Natural killer cell (primary cell): ENCODE measurements at regions not wholly inside any gene's neighbourhood (a gene's known extent, or its start where the extent isn't known, plus 50 kb on each side); places are given as distances from the start of the nearest gene placed in this dataset.
"Not testable (repeated sequence)": the region's sequence is repeated elsewhere in the genome, so short reads cannot be mapped to it uniquely, and the experiment has no call there.

ENCODE experiments used
- ATAC-seq, 3 donors: fragments of 150-1000 bp in 2 of 3; fragments of 200-7000 bp in 1 of 3; cut with Tn5 transposase; 1 replicate in 1 of 3; 2 replicates in 2 of 3; pipeline ENCODE4 v1.10.0; 2021; ENCODE audit warnings: mild to moderate bottlenecking in 2 of 3, moderate library complexity in 2 of 3
- DNase-seq, 2 donors: peaks; one replicate each; pipeline versions ENCODE4 v3.0.0 to v3.0.0-alpha.2; 2013 to 2021; ENCODE audit warnings: mixed read lengths in 1 of 2
- H3K27ac ChIP-seq: one replicate; pipeline ENCODE4 v1.5.1; 2013; ENCODE audit warnings: mild to moderate bottlenecking, low read length
- H3K27me3 ChIP-seq: one replicate; pipeline ENCODE4 v1.6.1; 2013; ENCODE audit warnings: low read length; ENCODE audit not compliant: control insufficient read depth, insufficient read depth
- H3K36me3 ChIP-seq: one replicate; pipeline ENCODE4 v1.6.1; 2013; ENCODE audit warnings: low read length; ENCODE audit not compliant: control insufficient read depth, insufficient read depth
- H3K4me1 ChIP-seq: one replicate; pipeline ENCODE4 v1.6.1; 2013; ENCODE audit warnings: low read length; ENCODE audit not compliant: control insufficient read depth, insufficient read depth
- H3K4me3 ChIP-seq: one replicate; pipeline ENCODE4 v1.5.1; 2013; ENCODE audit warnings: low read length
- H3K9me3 ChIP-seq: one replicate; pipeline ENCODE4 v1.6.1; 2013; ENCODE audit warnings: low read length; ENCODE audit not compliant: control insufficient read depth, insufficient read depth
- H3K27ac Mint-ChIP-seq, 2 donors: one replicate each; pipeline ENCODE4 v1.8.0; 2022; ENCODE audit warnings: mild to moderate bottlenecking in 2 of 2, mixed read lengths in 2 of 2, moderate library complexity in 1 of 2
- H3K27me3 Mint-ChIP-seq, 2 donors: one replicate each; pipeline ENCODE4 v1.8.0; 2022; ENCODE audit warnings: low read depth in 2 of 2, mixed read lengths in 2 of 2
- H3K36me3 Mint-ChIP-seq: one replicate; pipeline ENCODE4 v1.8.0; 2022; ENCODE audit warnings: mixed read lengths
- H3K4me1 Mint-ChIP-seq, 2 donors: one replicate each; pipeline ENCODE4 v1.8.0; 2022; ENCODE audit warnings: mixed read lengths in 2 of 2
- H3K4me3 Mint-ChIP-seq: one replicate; pipeline ENCODE4 v1.8.0; 2022; ENCODE audit warnings: mild to moderate bottlenecking, moderate library complexity, mixed read lengths
- H3K9me3 Mint-ChIP-seq, 2 donors: one replicate each; pipeline ENCODE4 v1.8.0; 2022; ENCODE audit warnings: mixed read lengths in 2 of 2
- WGBS: methylation state at CpG from one replicate; pipeline ENCODE4 v1.1.7; 2013; ENCODE audit warnings: missing lambda C conversion rate; ENCODE audit not compliant: insufficient coverage; 5-methylcytosine and 5-hydroxymethylcytosine counted together
- intact Hi-C: fragments of 100-400 bp; cut with micrococcal nuclease; formaldehyde crosslinking; loops from one replicate; pipeline ENCODE4 v1.14.2; 2022
- TF ChIP-seq, protein P1 (sequence below): fragments of 200-600 bp; IDR thresholded peaks from one replicate; pipeline ENCODE4 v1.8.0; 2022; ENCODE audit warnings: antibody characterized with exemption

DNA sequence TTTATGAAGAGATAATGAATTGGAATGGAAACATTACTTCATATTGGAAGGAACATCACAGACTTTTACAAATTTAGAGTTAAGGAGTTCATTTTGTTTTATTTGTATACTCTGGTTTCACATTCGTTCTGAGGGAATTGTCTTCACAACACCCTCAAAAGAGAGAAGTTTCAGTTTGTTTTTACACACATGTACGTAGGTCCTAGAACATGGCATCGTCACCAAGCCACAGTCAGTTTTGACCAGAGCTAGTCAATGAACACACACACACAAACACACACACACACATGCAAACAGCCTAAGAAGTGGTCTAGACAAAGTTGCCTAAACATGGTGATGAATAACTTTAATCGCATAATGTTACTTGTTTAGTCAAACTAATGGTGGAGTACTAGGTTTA, 427.9 kb upstream of the BCHE start:
- H3K27ac Mint-ChIP-seq: no peak overlapping the region
- no peaks in the 10 kb centered on the region for H3K27me3 Mint-ChIP-seq
- DNase-seq (no peak), ATAC-seq (no peak)
- no peaks in the 10 kb centered on the region for H3K27me3 ChIP-seq
- intact Hi-C loops: no loop called here
- no peaks in the 10 kb centered on the region for H3K4me1 Mint-ChIP-seq
- no peaks in the 10 kb centered on the region for H3K9me3 ChIP-seq
- peaks cover 7 to 15% of the 10 kb centered on the region in 2 donors for H3K9me3 Mint-ChIP-seq
- H3K36me3 ChIP-seq: no peaks in the 10 kb centered on the region
- no peak overlapping the region for H3K4me3 Mint-ChIP-seq
- H3K4me3 ChIP-seq: no peak overlapping the region
- WGBS: 79% methylated on average over 4 of the region's 4 CpGs
- H3K4me1 ChIP-seq: no peaks in the 10 kb centered on the region
- TF ChIP-seq, protein P1, sequence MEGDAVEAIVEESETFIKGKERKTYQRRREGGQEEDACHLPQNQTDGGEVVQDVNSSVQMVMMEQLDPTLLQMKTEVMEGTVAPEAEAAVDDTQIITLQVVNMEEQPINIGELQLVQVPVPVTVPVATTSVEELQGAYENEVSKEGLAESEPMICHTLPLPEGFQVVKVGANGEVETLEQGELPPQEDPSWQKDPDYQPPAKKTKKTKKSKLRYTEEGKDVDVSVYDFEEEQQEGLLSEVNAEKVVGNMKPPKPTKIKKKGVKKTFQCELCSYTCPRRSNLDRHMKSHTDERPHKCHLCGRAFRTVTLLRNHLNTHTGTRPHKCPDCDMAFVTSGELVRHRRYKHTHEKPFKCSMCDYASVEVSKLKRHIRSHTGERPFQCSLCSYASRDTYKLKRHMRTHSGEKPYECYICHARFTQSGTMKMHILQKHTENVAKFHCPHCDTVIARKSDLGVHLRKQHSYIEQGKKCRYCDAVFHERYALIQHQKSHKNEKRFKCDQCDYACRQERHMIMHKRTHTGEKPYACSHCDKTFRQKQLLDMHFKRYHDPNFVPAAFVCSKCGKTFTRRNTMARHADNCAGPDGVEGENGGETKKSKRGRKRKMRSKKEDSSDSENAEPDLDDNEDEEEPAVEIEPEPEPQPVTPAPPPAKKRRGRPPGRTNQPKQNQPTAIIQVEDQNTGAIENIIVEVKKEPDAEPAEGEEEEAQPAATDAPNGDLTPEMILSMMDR: no peak
- no peak overlapping the region for H3K27ac ChIP-seq
- H3K36me3 Mint-ChIP-seq: no peaks in the 10 kb centered on the region

DNA sequence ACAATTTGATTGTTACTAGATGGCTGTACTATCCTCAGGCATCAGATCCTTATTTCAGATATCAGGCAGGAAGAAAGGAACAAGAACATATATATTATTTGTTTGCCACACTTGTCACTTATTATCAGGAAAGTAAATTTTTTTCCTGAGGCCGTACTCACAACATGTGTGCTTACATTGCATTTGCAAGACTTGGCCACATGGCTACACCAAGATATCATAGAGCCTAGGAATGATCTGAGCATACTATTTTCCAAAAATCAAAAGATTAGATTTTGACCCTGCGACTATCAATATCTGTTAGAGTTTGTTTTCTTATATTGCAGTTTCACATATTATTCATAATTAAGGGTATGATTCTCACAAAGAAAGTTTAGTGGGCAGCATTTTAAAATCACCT, 426.2 kb upstream of the BCHE start:
- DNase-seq (no peak), ATAC-seq (no peak)
- peaks cover 8 to 12% of the 10 kb centered on the region in 2 donors for H3K9me3 Mint-ChIP-seq
- H3K36me3 Mint-ChIP-seq: no peaks in the 10 kb centered on the region
- no peak overlapping the region for H3K27ac Mint-ChIP-seq
- Histone ChIP-seq H3K27me3 (no peaks in the 10 kb centered on the region), H3K4me1 (no peaks in the 10 kb centered on the region), H3K4me3 (no peak overlapping the region), H3K27ac (no peak overlapping the region), H3K9me3 (no peaks in the 10 kb centered on the region), H3K36me3 (no peaks in the 10 kb centered on the region)
- no peaks in the 10 kb centered on the region for H3K27me3 Mint-ChIP-seq
- no peaks in the 10 kb centered on the region for H3K4me1 Mint-ChIP-seq
- H3K4me3 Mint-ChIP-seq: no peak overlapping the region
- TF ChIP-seq, protein P1: no peak
- 77% methylated on average over 1 of the region's 2 CpGs for WGBS
- intact Hi-C loops: no loop called here

DNA sequence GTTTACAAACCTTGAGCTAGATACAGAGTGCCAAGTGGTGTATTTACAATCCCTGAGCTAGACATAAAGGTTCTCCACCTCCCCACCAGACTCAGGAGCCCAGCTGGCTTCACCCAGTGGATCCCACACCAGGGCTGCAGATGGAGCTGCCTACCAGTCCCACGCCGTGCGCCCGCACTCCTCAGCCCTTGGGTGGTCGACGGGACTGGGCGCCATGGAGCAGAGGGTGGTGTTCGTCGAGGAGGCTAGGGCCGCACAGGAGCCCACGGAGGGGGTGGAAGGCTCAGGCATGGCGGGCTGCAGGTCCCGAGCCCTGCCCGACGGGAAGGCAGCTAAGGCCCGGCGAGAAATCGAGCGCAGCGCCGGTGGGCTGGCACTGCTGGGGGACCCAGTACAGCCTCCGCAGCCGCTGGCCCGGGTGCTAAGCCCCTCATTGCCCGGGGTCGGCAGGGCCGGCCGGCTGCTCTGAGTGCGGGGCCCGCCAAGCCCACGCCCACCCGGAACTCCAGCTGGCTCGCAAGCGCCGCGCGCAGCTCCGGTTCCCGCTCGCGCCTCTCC, 421.1 kb upstream of the BCHE start:
- H3K36me3 ChIP-seq, H3K9me3 ChIP-seq, intact Hi-C loops, H3K4me1 ChIP-seq, H3K27me3 ChIP-seq, H3K27ac Mint-ChIP-seq, DNase-seq, ATAC-seq, H3K4me3 Mint-ChIP-seq, H3K27me3 Mint-ChIP-seq, H3K36me3 Mint-ChIP-seq, H3K4me3 ChIP-seq, H3K27ac ChIP-seq, H3K4me1 Mint-ChIP-seq: not testable (repeated sequence)
- H3K9me3 Mint-ChIP-seq: peaks cover 10 to 23% of the 10 kb centered on the region in 2 donors
- 94% methylated on average over 41 of the region's 41 CpGs for WGBS

DNA sequence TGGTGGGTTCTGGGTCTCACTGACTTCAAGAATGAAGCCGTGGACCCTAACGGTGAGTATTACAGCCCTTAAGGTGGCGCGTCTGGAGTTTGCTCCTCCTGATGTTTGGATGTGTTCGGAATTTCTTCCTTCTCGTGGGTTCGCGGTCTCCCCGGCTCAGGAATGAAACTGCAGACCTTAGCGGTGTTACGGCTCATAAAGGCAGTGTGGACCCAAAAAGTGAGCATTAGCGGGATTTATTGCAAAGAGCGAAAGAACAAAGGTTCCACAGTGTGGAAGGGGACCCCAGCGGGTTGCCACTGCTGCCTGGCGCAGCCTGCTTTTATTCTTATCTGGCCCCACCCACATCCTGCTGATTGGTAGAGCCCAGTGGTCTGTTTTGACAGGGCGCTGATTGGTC, 420.5 kb upstream of the BCHE start:
- Mint-ChIP-seq H3K27me3 (no peaks in the 10 kb centered on the region), H3K9me3 (peaks cover 10 to 23% of the 10 kb centered on the region in 2 donors), H3K4me3 (no peak overlapping the region), H3K4me1 (no peaks in the 10 kb centered on the region), H3K36me3 (peaks cover 6% of the 10 kb centered on the region), H3K27ac (no peak overlapping the region)
- 95% methylated on average over 16 of the region's 16 CpGs for WGBS
- H3K4me1 ChIP-seq: no peaks in the 10 kb centered on the region
- no peaks in the 10 kb centered on the region for H3K36me3 ChIP-seq
- no peak overlapping the region for H3K4me3 ChIP-seq
- ATAC-seq (no peak), DNase-seq (no peak)
- H3K9me3 ChIP-seq: no peaks in the 10 kb centered on the region
- intact Hi-C loops: no loop called here
- TF ChIP-seq, protein P1: no peak
- H3K27me3 ChIP-seq: no peaks in the 10 kb centered on the region
- H3K27ac ChIP-seq: no peak overlapping the region
